GM19452 (cell line): ENCODE measurements at regions not wholly inside any gene's neighbourhood (a gene's known extent, or its start where the extent isn't known, plus 50 kb on each side); places are given as distances from the start of the nearest gene placed in this dataset.
A peak's percentile ranks its signal among the peaks of the same experiment; 100 is the strongest.

Source experiments
- ATAC-seq: cut with Tn5 transposase; IDR thresholded peaks from one replicate; pipeline ENCODE4 v1.9.1; 2021; ENCODE audit not compliant: unreplicated experiment

- no peak for ATAC-seq
These were observed 571.2 kb upstream of the DAB2 start for GRCh38 chr5:39995990-39996389.

GRCh38 chr5:39992617-39993202, 567.9 kb upstream of the DAB2 start:
- no peak for ATAC-seq

GRCh38 chr5:39986614-39987013, 561.8 kb upstream of the DAB2 start:
- no peak for ATAC-seq

- no peak for ATAC-seq
These were observed 555.3 kb upstream of the DAB2 start for GRCh38 chr5:39980056-39980455.

GRCh38 chr5:39977066-39977655, 552.4 kb upstream of the DAB2 start:
- no peak for ATAC-seq

- no peak for ATAC-seq
These were observed 545.5 kb upstream of the DAB2 start for GRCh38 chr5:39970117-39970798.

GRCh38 chr5:39968381-39968780, 543.6 kb upstream of the DAB2 start:
- ATAC-seq: no peak

- ATAC-seq: no peak
These were observed 530.4 kb upstream of the DAB2 start for GRCh38 chr5:39955156-39955555.

GRCh38 chr5:39951070-39951469, 526.3 kb upstream of the DAB2 start:
- no peak for ATAC-seq

- peak; percentile 70 for ATAC-seq
These were observed 524.2 kb upstream of the DAB2 start for GRCh38 chr5:39948867-39949468.

- no peak for ATAC-seq
These were observed 523.6 kb upstream of the DAB2 start for GRCh38 chr5:39948341-39948740.

GRCh38 chr5:39947657-39948056, 522.9 kb upstream of the DAB2 start:
- ATAC-seq: no peak

GRCh38 chr5:39946356-39947045, 521.7 kb upstream of the DAB2 start:
- no peak for ATAC-seq

- no peak for ATAC-seq
These were observed 521.1 kb upstream of the DAB2 start for GRCh38 chr5:39945870-39946269.

GRCh38 chr5:39943811-39944210, 519.0 kb upstream of the DAB2 start:
- ATAC-seq: no peak

- no peak for ATAC-seq
These were observed 517.8 kb upstream of the DAB2 start for GRCh38 chr5:39942606-39943005.

GRCh38 chr5:39941416-39941815, 516.6 kb upstream of the DAB2 start:
- ATAC-seq: no peak

GRCh38 chr5:39934830-39935229, 510.1 kb upstream of the DAB2 start:
- ATAC-seq: no peak

GRCh38 chr5:39933061-39933460, 508.3 kb upstream of the DAB2 start:
- no peak for ATAC-seq

- ATAC-seq: no peak
These were observed 503.9 kb upstream of the DAB2 start for GRCh38 chr5:39928709-39929108.

GRCh38 chr5:39919876-39920275, 495.1 kb upstream of the DAB2 start:
- no peak for ATAC-seq

GRCh38 chr5:39912906-39913305, 488.1 kb upstream of the DAB2 start:
- ATAC-seq: no peak
